T-helper 1 cell treated with Interleukin-12 subunit alpha and Interleukin-12 subunit beta and Interleukin-4 antibody, amounts not matched to agents 30 μg/mL and 1 μg/mL, for 36 hours (primary cell): ENCODE measurements at regions not wholly inside any gene's neighbourhood (a gene's known extent, or its start where the extent isn't known, plus 50 kb on each side); places are given as distances from the start of the nearest gene placed in this dataset.

Source experiments
- H3K27ac Mint-ChIP-seq: one replicate; pipeline ENCODE4 v1.8.0; 2021; ENCODE audit warnings: mild to moderate bottlenecking, mixed read lengths
- H3K27me3 Mint-ChIP-seq: one replicate; pipeline ENCODE4 v1.8.0; 2021; ENCODE audit warnings: low read depth, mixed read lengths
- H3K36me3 Mint-ChIP-seq: one replicate; pipeline ENCODE4 v1.8.0; 2021; ENCODE audit warnings: low read depth, mixed read lengths
- H3K4me1 Mint-ChIP-seq: one replicate; pipeline ENCODE4 v1.8.0; 2021; ENCODE audit warnings: low read depth, mixed read lengths
- H3K4me3 Mint-ChIP-seq: one replicate; pipeline ENCODE4 v1.8.0; 2021; ENCODE audit warnings: mild to moderate bottlenecking, moderate library complexity, mixed read lengths
- H3K9me3 Mint-ChIP-seq: one replicate; pipeline ENCODE4 v1.8.0; 2021; ENCODE audit warnings: mixed read lengths

DNA sequence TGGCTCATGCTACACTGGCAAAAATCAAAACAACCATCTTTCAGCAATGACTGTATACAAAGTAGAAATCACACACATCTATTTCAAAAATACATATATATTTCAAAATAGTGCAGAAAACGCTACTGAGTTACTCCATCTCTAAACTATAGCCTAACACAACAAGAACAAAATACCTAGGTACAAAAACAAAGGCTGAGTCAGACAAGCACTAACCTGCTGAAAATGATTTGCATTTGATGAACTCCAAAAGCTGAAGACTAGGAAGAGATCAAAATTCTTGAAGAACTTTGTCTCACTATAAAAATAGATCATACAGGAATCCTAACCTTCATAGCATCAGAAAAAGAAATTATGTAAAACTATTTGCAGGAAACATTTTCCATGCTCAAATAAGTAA is 381.6 kb downstream of the EFNB2 start:
- no peaks in the 10 kb centered on the region for H3K36me3 Mint-ChIP-seq
- no peaks in the 10 kb centered on the region for H3K9me3 Mint-ChIP-seq
- no peak overlapping the region for H3K27ac Mint-ChIP-seq
- no peaks in the 10 kb centered on the region for H3K27me3 Mint-ChIP-seq
- H3K4me1 Mint-ChIP-seq, result no peaks in the 10 kb centered on the region
- H3K4me3 Mint-ChIP-seq, result no peak overlapping the region

DNA sequence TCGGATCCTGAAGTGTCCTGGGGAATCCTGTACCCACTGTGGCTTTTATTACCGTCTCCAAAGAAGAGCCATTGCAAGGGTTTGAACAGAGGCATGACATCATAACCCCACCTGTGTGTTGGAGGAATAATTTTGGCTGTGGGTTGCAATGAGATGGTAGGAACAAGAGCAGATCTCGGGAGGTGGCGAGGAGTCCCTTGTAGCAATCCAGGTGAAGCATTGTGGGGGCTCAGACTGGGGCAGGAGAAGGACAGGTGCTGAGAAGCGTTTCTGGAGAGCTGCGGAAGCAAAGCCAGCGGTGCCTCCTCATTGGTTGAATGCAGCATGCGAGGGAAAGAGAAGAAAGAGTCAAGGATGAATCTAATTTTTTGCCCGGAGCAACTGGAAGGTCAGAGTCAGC is 382.4 kb downstream of the EFNB2 start:
- Mint-ChIP-seq H3K36me3 (no peaks in the 10 kb centered on the region), H3K27ac (no peak overlapping the region), H3K4me3 (no peak overlapping the region), H3K4me1 (no peaks in the 10 kb centered on the region), H3K9me3 (no peaks in the 10 kb centered on the region), H3K27me3 (no peaks in the 10 kb centered on the region)

DNA sequence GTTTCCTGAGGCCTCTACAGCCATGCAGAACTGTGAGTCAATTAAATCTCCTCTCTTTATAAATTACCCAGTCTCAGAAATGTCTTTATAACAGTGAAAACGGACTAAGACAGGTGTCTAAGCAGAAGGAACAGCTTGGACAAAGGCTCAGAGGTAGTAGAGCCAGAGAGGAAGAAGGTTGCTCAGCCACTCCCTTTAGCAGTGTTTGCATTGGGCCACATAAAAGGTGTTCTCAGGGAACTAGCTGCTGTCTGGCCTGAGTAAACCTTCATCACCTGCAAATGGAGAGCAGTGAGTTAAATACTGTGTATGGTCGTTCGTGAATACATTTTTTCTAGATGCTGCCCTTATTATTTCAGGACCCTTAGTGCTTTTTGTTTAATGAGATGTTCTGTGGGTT is 383.4 kb downstream of the EFNB2 start:
- Mint-ChIP-seq H3K27ac (no peak overlapping the region), H3K36me3 (no peaks in the 10 kb centered on the region), H3K27me3 (no peaks in the 10 kb centered on the region), H3K4me1 (no peaks in the 10 kb centered on the region), H3K4me3 (no peak overlapping the region), H3K9me3 (no peaks in the 10 kb centered on the region)

DNA sequence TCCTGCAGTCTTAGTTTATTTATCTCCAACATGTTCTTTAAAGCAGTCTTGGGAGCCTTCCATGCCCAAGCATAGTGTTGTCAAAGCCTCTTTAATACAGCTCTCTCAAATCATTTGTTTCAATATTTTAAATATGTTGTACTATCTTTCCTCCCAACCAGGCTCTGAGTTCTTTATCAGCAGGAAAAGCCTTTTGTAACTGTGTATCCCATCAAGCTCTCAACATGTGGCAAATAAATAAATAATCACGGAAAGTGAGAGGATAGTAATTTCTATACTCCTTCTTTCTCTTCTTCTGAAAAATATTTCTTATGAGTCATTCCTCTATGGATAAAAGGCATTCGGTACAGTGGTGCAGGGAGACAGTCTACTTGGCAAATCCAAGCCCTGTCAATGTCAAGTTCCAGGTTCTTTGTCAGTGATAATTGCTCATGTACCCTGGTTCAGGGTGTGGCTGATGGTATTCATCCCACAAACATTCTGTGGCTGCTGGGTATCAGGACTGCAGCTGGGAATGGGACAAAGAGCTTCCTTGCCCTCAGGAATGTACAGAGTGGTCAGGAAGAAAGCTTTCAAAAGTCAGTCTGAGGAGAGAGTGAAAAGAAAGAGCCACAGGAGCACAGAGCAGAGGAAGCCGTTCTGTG is 384.3 kb downstream of the EFNB2 start:
- Mint-ChIP-seq H3K27ac (no peak overlapping the region), H3K27me3 (no peaks in the 10 kb centered on the region), H3K4me3 (no peak overlapping the region), H3K4me1 (no peaks in the 10 kb centered on the region), H3K36me3 (no peaks in the 10 kb centered on the region), H3K9me3 (no peaks in the 10 kb centered on the region)

DNA sequence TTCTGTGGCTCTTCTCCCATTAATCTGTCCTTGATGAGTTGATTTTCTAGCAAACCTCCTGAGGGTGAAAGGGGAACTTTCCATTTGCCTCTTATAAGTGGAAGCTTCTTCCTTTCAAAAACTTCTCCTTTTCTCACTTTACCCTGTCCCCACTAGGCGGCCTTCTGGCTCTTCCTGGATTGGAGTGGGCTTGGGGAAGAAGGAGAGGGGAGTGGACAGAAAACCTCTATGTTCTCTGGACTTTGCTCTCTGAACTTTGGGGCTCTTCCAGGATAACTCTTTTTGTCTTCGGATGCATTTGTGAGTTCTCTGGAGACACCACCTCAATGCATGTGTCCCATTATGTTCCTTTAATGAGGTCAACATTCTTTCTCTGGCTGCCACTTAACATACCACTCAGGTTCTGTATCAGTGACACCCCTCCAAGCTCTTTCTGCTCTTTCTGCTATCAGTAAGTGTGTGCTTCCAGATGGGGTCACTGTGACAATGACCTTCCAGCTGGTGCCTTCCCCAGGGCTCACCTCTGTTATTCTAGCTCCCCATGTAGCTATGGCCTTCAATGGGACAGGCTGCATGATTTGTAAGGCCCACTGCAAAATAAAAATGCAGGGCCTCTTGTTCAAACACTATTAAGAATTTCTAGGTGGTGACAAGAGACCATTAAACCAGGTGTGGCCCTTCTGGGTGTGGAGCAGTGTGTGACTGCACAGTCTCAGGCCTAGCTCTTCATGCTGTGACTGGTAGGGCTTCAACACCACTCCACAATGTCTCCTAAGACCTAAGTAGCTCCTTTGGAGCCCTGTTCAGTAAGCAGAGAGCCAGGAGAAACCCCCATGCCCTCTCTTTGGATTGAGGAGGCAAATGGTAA is 389.2 kb downstream of the EFNB2 start:
- no peak overlapping the region for H3K4me3 Mint-ChIP-seq
- H3K27me3 Mint-ChIP-seq, result no peaks in the 10 kb centered on the region
- no peaks in the 10 kb centered on the region for H3K9me3 Mint-ChIP-seq
- H3K4me1 Mint-ChIP-seq, result no peaks in the 10 kb centered on the region
- H3K27ac Mint-ChIP-seq, result no peak overlapping the region
- H3K36me3 Mint-ChIP-seq, result no peaks in the 10 kb centered on the region

DNA sequence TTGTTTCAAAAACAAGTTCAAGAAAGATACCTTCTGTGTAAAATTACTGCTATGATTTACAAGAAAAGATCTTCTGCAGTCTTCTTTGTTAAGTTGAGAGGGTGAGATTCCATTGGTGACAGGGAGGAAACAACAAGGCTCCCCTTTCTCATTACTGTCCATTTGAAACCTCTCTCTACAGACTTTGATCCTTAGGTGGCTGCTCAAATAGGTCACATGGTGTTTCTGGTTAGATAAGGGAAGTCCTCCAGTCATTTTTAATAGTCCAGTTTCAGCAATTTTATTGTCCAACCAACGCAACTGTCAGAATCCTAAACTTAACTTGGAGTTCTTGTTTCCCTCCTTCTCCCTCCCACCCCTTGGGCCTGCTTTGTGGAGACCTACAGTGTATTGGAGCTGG is 390.4 kb downstream of the EFNB2 start:
- Mint-ChIP-seq H3K36me3 (no peaks in the 10 kb centered on the region), H3K4me1 (no peaks in the 10 kb centered on the region), H3K27me3 (no peaks in the 10 kb centered on the region), H3K27ac (no peak overlapping the region), H3K9me3 (no peaks in the 10 kb centered on the region), H3K4me3 (no peak overlapping the region)

DNA sequence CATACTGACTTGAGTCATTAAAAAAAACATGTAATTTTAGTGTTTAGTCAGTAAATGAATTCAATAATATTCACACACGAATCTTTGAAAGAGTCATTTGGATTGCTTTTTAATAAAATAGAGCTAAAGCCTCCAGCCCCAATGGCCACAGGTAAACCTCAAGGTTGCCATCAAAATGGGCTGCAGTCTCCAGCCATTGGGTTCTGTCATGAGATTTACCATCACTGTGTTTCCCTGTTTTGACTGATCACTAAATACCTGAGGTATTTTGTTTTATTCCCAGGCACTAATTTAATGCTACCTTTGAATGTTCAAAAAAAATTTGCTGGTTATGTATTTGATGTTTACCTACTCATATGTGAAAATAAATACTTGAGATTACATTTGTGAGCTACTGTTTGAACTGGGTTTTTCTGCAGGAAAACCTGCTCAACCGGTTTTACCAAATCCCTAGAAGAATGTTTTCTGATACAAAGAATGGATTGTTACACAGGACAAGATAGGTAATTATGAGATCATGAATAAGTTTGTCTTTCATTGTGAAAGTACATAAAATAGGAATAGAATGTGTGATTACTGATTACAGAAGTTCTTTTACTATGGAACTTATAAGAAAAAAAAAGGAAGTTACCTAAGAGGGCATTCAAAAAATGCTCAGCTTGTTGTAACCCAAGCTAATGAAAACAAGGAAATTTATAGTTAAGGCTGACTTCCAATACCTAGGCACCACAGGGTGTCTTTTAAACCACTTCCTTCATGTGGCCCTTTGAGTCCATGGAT is 391.3 kb downstream of the EFNB2 start:
- H3K4me1 Mint-ChIP-seq, result no peaks in the 10 kb centered on the region
- H3K36me3 Mint-ChIP-seq, result no peaks in the 10 kb centered on the region
- no peak overlapping the region for H3K4me3 Mint-ChIP-seq
- H3K9me3 Mint-ChIP-seq, result no peaks in the 10 kb centered on the region
- no peak overlapping the region for H3K27ac Mint-ChIP-seq
- H3K27me3 Mint-ChIP-seq, result no peaks in the 10 kb centered on the region

DNA sequence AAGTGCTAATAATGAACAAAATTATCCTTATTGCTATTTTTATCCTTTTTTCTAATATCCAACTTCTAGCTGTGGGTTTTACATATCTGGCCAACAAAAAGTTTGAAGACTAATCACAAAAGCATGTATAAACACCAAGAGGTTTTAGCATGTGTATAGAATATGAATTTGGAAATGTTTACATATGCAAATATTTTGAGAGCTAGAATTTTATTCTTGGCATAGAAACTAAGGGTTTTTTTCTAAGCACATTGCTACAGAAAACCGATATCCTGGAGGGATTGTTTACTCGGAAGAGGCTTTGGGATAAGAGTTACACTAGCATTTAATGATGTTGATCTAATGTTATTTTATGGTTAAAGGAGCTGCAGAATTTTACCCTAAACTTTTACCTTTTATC is 392.1 kb downstream of the EFNB2 start:
- no peaks in the 10 kb centered on the region for H3K9me3 Mint-ChIP-seq
- no peaks in the 10 kb centered on the region for H3K27me3 Mint-ChIP-seq
- no peak overlapping the region for H3K4me3 Mint-ChIP-seq
- H3K27ac Mint-ChIP-seq, result no peak overlapping the region
- H3K36me3 Mint-ChIP-seq, result no peaks in the 10 kb centered on the region
- H3K4me1 Mint-ChIP-seq, result no peaks in the 10 kb centered on the region

DNA sequence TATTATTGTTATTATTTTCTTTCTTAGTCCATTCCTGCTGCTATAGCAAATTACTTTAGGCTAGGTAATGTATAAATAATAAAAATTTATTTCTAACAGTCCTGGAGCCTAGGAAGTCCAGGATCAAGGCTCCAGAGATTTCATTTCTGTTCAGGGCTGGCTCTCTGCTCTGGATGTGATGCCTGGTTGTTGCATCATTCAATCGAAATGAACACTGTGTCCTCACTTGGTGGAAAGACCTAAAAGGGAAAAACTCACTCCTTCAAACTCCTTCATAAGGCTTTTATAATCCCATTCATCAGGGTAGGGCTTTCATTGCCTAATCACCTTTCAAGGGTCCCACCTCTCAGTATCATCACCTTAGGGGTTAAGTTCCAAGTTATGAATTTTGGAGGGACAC is 395.0 kb downstream of the EFNB2 start:
- Mint-ChIP-seq H3K4me1 (no peaks in the 10 kb centered on the region), H3K4me3 (no peak overlapping the region), H3K36me3 (no peaks in the 10 kb centered on the region), H3K27ac (no peak overlapping the region), H3K27me3 (no peaks in the 10 kb centered on the region), H3K9me3 (no peaks in the 10 kb centered on the region)

DNA sequence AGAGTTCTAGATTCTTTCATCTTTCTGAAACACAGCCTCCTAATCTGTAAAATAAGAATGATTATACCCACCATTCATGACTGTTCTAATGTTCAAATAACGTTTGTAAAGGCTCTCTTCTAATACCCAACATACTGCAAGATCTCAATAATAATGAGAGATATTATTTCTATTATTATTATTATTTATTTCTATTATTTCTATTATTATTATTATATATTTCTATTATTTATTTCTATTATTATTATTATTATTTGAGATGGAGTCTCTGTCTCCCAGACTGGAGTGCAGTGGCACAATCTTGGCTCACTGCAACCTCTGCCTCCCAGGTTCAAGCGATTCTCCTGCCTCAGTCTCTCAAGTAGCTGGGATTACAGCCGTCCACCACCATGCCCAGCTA is 395.5 kb downstream of the EFNB2 start:
- peaks cover 4% of the 10 kb centered on the region for H3K9me3 Mint-ChIP-seq
- H3K4me1 Mint-ChIP-seq, result no peaks in the 10 kb centered on the region
- no peak overlapping the region for H3K4me3 Mint-ChIP-seq
- H3K27ac Mint-ChIP-seq, result no peak overlapping the region
- H3K36me3 Mint-ChIP-seq, result no peaks in the 10 kb centered on the region
- H3K27me3 Mint-ChIP-seq, result no peaks in the 10 kb centered on the region

DNA sequence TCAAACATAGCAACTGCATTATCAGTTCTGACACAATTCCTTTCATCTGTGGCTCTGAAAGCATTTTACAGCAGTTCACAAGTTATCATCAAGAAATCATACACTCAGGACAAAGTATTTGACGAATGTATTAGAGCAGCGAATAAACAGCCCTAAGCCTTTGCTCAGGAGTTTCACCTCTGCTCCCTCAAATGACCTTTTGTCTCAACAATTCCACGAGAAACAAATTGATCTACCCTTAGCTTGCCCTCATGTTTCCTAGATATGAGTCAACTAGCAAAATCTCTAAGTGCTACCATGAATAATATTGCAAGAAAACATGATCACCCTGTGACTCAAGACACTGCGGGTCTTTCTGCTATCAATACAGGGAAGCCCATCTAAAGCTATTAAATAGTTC is 396.1 kb downstream of the EFNB2 start:
- H3K9me3 Mint-ChIP-seq, result peaks cover 4% of the 10 kb centered on the region
- no peak overlapping the region for H3K4me3 Mint-ChIP-seq
- no peaks in the 10 kb centered on the region for H3K27me3 Mint-ChIP-seq
- H3K27ac Mint-ChIP-seq, result no peak overlapping the region
- H3K36me3 Mint-ChIP-seq, result no peaks in the 10 kb centered on the region
- H3K4me1 Mint-ChIP-seq, result no peaks in the 10 kb centered on the region

DNA sequence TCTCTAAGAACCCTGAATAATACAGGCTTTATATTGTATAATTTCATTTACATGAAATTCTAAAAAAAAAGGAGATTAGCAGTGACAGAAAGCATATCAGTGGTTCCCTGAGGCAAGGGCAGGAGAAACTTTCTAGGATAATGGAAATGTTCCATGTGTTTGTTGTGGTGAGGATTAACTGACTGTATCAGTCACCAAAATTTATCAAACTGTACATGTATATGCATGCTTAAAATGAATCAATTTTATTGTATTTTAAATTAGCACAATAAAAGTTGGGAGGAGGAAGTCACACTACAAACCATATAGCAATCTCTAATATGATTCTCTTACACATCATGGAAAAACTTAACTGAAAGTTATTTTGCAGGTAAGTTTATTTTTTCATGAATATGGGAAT is 396.8 kb downstream of the EFNB2 start:
- no peaks in the 10 kb centered on the region for H3K36me3 Mint-ChIP-seq
- peaks cover 9% of the 10 kb centered on the region for H3K9me3 Mint-ChIP-seq
- H3K27me3 Mint-ChIP-seq, result no peaks in the 10 kb centered on the region
- H3K4me3 Mint-ChIP-seq, result no peak overlapping the region
- no peak overlapping the region for H3K27ac Mint-ChIP-seq
- H3K4me1 Mint-ChIP-seq, result no peaks in the 10 kb centered on the region

DNA sequence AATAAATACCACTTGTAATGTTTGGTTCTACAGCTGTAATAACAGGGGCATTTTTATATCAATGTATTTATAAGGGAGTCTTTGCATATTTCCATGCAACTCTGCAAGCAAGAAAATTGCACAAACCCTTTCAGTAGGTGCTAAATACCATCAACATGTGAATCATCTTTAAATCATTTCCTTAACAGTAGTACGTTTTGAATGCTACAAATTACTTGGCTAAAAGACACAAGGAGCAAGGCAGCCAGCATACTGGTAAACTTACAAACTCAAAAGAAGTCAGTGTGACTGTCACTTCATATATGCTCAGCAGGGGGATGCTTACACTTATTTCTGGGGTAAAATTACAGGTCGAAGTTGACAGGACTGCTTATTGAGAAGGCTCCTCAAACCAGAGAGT is 402.4 kb downstream of the EFNB2 start:
- Mint-ChIP-seq H3K4me3 (no peak overlapping the region), H3K36me3 (no peaks in the 10 kb centered on the region), H3K4me1 (no peaks in the 10 kb centered on the region), H3K27me3 (no peaks in the 10 kb centered on the region), H3K27ac (no peak overlapping the region), H3K9me3 (peaks cover 11% of the 10 kb centered on the region)

DNA sequence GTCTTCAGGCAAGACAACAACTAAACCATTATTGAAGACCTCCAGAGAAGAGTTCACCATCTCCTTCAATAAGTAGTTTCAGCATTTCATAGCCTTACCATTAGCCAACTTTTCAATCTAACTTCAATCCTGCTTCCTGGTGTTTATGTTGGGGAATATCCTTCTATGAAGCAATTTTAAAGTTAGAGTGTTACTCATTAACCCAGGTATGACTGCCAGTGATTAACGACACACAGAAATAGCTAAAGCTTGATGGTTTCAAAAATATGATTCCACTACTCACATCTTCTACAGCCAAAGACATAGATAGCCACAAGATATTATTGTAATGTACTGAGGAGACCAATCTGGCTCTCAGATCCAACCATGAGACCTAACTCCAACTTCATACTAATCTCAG is 403.2 kb downstream of the EFNB2 start:
- no peaks in the 10 kb centered on the region for H3K4me1 Mint-ChIP-seq
- no peak overlapping the region for H3K27ac Mint-ChIP-seq
- H3K27me3 Mint-ChIP-seq, result no peaks in the 10 kb centered on the region
- H3K36me3 Mint-ChIP-seq, result no peaks in the 10 kb centered on the region
- no peak overlapping the region for H3K4me3 Mint-ChIP-seq
- peaks cover 16% of the 10 kb centered on the region for H3K9me3 Mint-ChIP-seq

DNA sequence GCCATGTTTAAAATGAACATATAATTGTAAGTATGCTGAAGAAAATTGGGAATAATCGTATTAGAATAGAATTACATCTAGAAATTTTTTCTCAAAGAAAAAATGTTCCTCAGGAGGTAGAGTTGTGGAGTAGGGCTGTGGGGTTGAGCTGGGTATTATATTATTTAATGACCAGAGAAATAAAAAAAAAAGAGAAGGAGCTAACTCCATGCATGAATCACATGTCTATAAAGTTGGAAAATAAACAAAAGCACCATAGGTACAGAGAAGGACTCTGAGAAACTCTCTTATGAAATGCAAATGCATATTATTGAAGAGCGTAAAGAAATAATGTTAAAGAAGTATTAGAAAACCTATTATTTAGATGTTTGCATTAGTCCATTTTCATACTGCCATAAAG is 405.5 kb downstream of the EFNB2 start:
- Mint-ChIP-seq H3K9me3 (peaks cover 12% of the 10 kb centered on the region), H3K36me3 (no peaks in the 10 kb centered on the region)

More for the DNA sequence above, 405.5 kb downstream of the EFNB2 start:
- Mint-ChIP-seq H3K27ac (no peak overlapping the region), H3K27me3 (no peaks in the 10 kb centered on the region), H3K4me1 (no peaks in the 10 kb centered on the region), H3K4me3 (no peak overlapping the region)
